ENCODE measurements at regions not wholly inside any gene's neighbourhood (a gene's known extent, or its start where the extent isn't known, plus 50 kb on each side); places are given as distances from the start of the nearest gene placed in this dataset.
"Not testable (repeated sequence)": the region's sequence is repeated elsewhere in the genome, so short reads cannot be mapped to it uniquely, and the experiment has no call there.

DNA sequence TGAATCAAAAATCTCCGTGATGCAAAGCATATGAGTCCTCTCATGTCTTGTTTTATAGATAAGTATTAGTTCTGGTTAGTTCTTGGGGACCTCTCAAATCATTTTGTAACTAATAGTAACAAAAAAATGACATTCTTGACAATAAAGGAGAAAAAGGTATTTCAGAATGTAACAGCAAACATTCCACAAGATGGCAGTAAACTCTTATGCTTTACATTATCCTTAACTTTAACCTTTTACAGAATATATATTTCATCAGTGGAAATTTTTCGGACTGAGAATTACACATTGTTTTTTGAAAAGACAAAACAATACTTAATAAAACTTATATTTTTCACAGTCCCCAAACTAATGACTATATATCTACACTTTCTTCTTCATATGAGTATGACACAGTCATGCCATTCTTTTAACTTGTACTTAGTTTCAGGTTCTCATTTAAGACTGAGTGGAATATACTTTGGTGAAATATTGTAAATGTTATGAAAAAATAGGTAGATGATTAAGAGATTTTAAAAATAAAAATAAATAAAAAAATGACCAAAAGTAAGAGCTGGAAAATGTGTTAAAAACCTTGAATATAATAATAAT is 142.9 kb upstream of the NXPH2 start:
- peak; percentile 17 for DNase-seq

DNA sequence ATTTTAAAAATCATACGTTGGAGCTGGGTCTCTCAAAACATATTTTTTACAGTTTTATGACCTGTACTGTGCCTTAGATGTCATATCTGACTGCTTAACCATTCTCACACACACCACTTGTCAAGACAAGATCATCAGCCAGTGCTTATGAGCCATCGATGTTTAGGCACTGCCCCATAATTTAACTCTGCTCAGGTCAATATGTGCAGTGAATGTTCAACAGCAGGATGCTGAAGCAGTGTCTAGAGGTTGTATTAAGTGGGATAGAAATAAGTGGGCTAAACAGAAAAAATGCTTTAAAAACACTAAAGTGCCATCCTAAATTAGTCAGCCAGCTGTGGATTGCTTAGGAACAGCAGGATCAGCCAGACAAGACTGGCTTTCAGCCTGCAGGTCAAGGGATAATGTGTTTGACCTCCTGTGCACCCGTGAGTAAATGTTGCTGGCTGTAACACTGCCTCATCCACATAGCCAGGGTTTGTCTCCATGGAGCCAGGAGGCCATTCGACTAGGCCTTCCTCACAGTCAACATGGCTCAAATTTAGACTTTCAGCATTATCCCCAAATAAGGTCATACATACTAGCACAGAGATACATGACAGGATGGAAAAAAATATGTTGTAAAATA is 139.0 kb upstream of the NXPH2 start:
- DNase-seq = peak; percentile 8

GRCh38 chr2:138910427-138910826 is 130.2 kb upstream of the NXPH2 start:
- no peak for DNase-seq

GRCh38 chr2:138906549-138906948 is 126.4 kb upstream of the NXPH2 start:
- DNase-seq = no peak

DNA sequence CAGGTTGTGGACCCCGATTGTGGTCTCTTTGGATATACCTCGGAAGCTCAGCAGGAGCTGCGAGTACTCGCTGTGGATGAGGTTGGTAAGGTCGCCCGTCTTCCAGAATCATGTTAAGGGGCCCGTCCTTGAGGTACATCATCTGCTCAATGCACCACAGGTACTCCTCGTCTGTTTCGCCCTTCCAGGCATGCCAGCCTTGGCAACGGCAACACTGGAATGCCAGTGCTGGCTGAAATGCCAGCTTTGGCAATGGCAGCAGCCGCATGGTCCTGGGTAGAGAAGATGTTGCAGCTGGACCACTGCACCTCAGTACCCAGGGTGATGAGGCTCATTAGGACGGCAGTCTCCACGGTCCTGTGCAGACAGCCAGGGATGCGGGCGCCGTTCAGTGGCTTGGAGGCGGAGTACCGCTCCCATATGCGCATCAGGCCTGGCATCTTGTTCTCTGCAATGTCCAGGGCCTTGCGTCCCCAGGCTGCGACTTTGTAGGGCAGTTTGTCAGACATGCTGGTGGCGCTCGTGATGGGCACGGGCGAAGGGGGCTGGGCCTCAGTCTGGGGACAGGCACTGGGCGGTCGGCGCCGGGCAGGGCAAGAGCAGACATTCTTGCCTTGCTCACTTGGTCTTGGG is 122.2 kb upstream of the NXPH2 start:
- DNase-seq = no peak

DNA sequence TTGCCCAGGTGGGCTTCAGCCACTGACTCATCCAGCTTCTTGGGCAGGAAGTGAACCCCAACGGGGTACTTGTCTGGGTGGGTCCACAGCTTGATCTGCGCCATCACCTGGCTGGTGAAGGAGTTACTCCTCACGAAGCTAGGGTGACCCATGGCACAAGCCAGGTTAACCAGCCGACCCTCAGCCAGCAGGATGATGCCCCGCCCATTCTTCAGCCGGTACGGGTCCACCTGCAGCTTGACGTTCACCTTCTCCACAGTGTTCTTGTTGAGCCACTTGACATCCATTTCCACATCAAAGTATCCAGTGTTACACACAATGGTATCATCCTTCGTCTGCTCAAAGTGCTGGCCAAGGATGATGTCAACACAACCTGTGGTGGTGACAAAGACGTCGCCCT is 121.3 kb upstream of the NXPH2 start:
- DNase-seq = no peak

DNA sequence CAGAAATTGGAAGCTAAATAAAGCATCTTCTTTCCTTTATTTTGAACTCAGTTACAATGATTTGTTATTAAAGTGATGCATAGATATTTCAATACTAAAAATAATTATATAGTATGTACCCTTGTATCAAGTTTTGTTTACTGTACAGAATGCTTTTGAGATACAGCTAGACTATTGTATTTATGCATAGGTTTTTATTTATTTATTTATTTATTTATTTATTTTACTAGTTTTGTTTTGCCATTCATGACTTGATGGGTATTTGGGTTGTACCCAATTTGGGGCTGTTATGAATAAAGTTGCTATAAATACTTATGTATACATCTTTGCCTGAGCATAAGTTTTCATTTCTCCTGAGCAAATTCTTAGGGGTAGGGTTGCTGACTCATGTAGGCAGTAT is 118.7 kb upstream of the NXPH2 start:
- DNase-seq = no peak

DNA sequence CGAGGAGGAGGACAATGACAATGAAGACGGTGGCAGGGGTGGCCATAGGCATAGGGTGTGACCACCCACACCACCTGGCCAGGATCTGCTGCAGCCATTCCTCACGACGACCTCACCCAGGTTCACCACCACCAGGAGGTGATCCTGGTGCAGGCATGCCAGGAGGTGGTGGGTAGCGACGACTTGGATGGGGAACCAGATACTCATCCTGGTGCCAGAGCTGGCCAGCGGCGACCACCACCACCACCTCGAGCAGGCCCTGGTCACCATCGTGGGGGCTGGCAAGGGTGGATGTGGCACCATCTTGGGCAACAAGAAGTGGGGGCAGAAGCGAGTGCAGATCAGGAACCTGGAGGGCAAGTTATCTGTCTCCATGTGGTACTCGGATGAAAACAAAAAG is 117.1 kb upstream of the NXPH2 start:
- DNase-seq = no peak

DNA sequence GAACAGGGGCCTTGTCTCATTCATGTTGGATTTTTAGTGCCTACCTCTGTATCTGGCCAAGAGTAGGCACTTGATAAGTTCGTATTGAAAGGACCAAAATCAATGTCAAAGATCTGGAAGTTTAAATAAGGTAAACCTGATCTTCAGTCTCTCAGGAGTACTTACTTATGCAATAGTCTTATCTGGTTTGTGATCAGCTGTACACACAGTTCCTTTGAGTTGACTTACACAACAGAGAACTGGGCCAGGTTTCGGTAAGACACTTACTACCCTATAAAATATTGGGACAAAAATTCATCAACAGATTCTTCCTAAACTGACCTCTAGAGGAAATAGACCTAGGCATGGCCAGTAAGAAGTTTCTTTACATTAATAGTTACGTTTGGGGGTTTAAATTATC is 113.6 kb upstream of the NXPH2 start:
- DNase-seq = no peak

- DNase-seq = no peak
These were observed 100.9 kb upstream of the NXPH2 start for GRCh38 chr2:138881126-138881525.

DNA sequence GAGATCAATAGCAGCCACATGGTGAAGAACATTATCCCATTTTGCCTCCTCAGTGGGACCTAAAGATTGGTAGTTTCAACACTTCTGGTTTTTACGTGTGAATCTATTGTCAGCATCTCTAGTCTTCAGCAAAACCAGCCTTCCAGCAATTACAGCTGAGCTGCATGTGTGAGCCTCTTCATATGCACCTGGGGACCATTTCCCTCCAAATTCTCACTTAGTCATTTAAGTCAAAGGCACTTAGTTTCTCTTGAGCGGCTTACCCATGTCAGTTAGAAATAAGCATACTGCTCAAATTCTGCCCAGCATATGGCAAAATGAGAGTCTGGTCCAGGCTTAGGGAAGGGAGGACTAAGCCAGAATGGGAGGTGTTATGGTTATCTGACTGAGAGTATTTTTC is 99.7 kb upstream of the NXPH2 start:
- no peak for DNase-seq

DNA sequence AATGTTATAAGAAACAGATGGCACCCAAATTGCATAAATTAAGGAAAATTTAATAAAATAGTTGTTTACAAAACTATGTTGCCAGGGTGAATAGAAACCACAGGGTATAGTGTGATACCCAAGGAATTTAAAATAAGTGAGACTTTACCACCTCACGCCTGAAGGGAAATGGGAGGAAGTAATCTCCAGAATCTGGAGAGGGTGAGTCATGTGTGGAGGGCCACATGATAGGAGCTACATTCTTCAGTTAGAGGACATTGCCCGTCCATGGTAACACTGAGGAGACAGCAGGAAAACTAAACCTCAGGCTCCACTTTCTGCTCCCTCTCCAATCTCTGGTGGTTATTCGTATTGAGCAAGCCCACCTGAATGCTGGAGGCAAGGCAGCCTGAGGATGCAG is 97.2 kb upstream of the NXPH2 start:
- no peak for DNase-seq

- no peak for DNase-seq
These were observed 94.1 kb upstream of the NXPH2 start for GRCh38 chr2:138874251-138874650.

DNA sequence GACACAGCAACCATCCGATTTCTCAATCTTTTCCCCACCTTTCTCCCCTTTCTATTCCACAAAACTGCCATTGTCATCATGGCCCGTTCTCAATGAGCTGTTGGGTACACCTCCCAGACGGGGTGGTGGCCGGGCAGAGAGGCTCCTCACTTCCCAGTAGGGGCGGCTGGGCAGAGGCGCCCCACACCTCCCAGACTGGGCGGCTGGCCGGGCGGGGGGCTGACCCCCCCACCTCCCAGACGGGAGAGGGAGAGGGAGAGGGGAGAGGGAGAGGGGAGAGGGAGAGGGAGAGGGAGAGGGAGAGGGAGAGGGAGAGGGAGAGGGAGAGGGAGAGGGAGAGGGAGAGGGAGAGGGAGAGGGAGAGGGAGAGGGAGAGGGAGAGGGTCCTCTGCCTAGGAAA is 91.9 kb upstream of the NXPH2 start:
- DNase-seq = not testable (repeated sequence)

DNA sequence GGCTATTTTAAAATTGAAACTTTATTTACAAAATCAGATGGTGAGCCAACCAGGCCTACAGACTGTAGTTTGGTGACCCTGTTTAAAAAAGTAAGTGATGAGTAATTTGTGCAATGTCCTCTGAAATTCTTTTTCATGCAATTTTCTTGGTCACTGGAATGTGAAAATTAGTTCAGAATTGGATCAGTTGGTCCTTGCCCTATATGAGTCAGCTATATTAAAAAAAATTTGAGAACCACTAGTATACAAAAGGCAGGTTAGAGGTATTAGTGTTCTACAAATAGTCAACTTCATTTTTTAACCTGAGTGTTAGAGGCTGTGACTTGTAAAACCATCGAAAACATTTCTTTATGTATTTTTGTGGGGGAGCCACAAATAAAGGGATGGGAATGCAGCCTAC is 91.1 kb upstream of the NXPH2 start:
- DNase-seq = no peak

GRCh38 chr2:138867341-138867740 is 87.2 kb upstream of the NXPH2 start:
- no peak for DNase-seq

DNA sequence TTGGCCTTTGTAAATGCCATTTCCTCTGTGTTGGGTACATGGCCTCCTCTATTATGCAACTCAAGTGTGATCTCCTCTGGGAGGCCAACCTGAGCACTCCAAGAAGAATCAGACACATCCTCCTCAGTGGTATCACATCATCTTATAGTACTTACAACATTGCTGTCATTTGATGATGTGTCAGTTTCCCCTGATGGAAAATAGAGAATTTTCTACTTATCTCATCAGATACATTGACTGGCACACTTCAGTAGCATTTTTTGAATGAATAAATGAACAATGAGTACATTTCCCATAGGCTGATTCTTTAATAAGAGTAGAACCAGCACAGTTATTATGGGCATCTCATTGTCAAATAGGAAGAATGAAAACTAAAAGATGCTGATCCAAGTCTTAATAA is 86.6 kb upstream of the NXPH2 start:
- DNase-seq = no peak

- no peak for DNase-seq
These were observed 73.6 kb upstream of the NXPH2 start for GRCh38 chr2:138853761-138854160.

DNA sequence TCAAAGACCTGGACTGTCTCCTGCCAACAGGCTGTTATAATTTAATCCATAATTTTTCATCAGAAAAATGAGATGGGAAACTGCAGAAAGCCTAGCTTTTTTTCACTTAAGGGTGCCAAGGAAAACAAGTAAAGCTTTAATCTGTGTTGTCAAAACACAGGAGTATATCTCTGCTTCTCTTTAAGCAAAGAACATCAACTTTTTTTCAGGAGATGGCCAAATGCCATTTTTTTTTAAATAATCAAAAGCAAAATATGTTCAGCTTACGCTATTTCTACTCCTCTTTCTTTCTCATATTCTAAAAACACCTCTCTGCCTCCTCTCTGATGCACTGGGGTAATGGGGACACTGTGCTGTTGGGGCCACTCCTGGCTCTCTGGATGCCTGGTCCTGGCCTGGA is 73.1 kb upstream of the NXPH2 start:
- no peak for DNase-seq

GRCh38 chr2:138846216-138846821 is 66.1 kb upstream of the NXPH2 start:
- DNase-seq = peak; percentile 5

DNA sequence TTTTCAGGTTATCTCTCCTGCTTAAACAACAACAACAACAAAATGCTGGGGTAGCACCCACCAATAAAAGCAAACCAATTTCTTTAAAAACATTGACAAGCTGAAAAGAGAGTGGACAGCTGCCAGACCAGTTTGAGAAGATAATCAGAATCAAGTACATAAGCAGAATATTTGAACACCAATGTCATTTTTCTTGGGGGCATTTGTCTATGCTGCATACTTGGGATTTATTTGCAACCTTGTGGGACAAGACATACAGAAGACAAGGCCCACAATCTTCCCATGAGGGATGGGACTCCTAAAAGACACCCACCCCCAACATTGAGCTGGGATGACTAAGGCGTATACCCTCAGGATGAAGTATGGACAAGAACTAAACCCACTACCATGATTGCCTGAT is 62.2 kb upstream of the NXPH2 start:
- no peak for DNase-seq

DNA sequence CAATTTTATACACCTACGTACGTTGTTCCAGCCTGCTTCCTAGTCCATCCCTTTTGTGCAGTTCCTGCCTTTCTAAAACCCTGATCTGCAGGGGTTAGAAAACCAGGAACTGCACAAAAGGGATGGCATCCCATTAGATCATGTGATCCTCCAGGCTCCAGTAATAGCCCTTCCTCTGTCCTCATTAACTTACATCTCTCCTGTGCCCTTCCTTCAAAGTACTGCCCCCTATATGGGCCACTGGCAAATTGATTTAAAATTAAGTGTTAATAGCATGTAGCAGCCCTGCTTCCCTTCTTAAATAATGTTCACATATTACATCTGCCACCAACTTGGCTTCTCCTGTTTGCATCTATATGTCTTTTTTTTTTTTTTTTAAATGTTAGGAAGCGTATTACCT is 61.3 kb upstream of the NXPH2 start:
- no peak for DNase-seq

DNA sequence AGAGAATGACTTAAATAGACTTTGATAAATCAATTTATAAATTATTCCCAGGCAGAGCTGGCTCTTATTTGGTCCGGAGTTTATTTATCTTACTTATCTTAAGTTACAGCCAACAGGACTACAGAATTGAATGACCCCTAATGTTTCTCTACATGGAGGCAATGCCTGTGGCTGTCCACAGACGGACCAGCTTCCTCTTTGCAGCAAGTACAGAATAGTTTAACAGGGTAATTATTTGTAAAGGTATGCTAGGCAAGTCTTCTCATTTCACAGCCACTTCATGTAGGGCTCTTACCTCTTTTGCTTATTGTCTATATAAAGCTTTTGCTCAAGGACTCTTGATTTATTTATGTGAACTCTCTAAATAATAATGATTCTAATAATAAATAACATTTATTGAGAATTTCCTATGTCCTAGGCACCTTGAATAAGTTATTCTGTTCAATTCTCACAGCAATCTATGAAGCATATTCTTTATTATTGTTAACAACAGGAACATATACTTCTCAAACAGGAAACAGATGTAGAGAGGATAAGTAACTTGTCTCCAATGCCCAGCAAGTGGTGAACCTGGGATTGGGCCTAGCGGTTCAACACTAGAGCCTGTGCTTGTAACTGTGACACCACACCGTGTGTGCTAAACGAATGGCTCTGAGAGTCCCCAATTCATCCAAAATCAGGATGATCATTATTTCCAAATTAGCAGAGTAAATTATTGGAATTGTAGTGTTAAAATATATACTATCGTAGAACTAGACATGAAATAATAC is 58.8 kb upstream of the NXPH2 start:
- no peak for DNase-seq

Data from left kidney (tissue), 1 donor.